ENCODE measurements at regions not wholly inside any gene's neighbourhood (a gene's known extent, or its start where the extent isn't known, plus 50 kb on each side); places are given as distances from the start of the nearest gene placed in this dataset.

- H3K27me3 ChIP-seq (ENCODE audit: insufficient read depth, low read length) = no peaks in the 10 kb centered on the region
- no peak overlapping the region for H2BK120ac ChIP-seq (ENCODE audit: low read depth, low read length, poor library complexity, severe bottlenecking)
- TF ChIP-seq CTCF (conservative IDR thresholded peaks at IDR 0.05) = no peak
- no peaks in the 10 kb centered on the region for H3K79me2 ChIP-seq (ENCODE audit: insufficient read depth, low read length)
- no peak overlapping the region for H3K23ac ChIP-seq (ENCODE audit: insufficient read length, low read depth, low read length)
- H3K4me1 ChIP-seq (ENCODE audit: insufficient read depth, low read length) = no peaks in the 10 kb centered on the region
- H4K8ac ChIP-seq (replicated peaks; ENCODE audit: insufficient read length, low read depth, low read length) = no peak overlapping the region
- H3T11ph ChIP-seq (ENCODE audit: low read length) = no peak overlapping the region
- H3K4ac ChIP-seq (ENCODE audit: low read depth, low read length) = no peak overlapping the region
- no peak overlapping the region for H2BK15ac ChIP-seq (ENCODE audit: low read depth, low read length)
- H2AK5ac ChIP-seq (ENCODE audit: insufficient read length, low read length) = no peak overlapping the region
- no peak for DNase-seq
- H2BK5ac ChIP-seq (ENCODE audit: insufficient read length, low read length) = no peak overlapping the region
- Mint-ChIP-seq H3K36me3 (ENCODE audit: insufficient read depth in 1 of 3, low read depth in 3 of 3) (peaks cover 0 to 5% (median 0%) of the 10 kb centered on the region in 3 experiments; a peak in 2 of 7 replicates), H3K4me3 (no peak overlapping the region), H3K4me1 (peaks cover 5 to 6% of the 10 kb centered on the region in 2 experiments; a peak in 3 of 4 replicates), H3K27me3 (ENCODE audit: low read depth) (peaks cover 25% of the 10 kb centered on the region), H3K9me3 (peaks cover 5 to 12% of the 10 kb centered on the region in 2 experiments; a peak in 4 of 5 replicates), H3K27ac (no peak overlapping the region; a peak in 1 of 7 replicates)
- H4K5ac ChIP-seq (ENCODE audit: insufficient read length, low read depth, low read length) = no peak overlapping the region
- H2AFZ ChIP-seq (ENCODE audit: low read length) = no peak overlapping the region
- H3K14ac ChIP-seq (ENCODE audit: insufficient read depth, low read length) = no peak overlapping the region; the same call in 1 of the 2 replicates
- H2BK20ac ChIP-seq (ENCODE audit: low read depth, low read length, poor library complexity, severe bottlenecking) = no peak overlapping the region
- H4K20me1 ChIP-seq (ENCODE audit: control insufficient read depth, insufficient read depth, insufficient read length) = no peaks in the 10 kb centered on the region
- H3K9ac ChIP-seq (ENCODE audit: extremely low read depth, insufficient read length, low read length) = no peak overlapping the region
- H3K27ac ChIP-seq (ENCODE audit: insufficient read length, low read depth, low read length) = no peak overlapping the region
- no peaks in the 10 kb centered on the region for H3K9me3 ChIP-seq (ENCODE audit: control insufficient read depth, low read depth, low read length)
- no peaks in the 10 kb centered on the region for H3K79me1 ChIP-seq (ENCODE audit: insufficient read depth, low read depth, low read length, poor library complexity, severe bottlenecking)
- no peaks in the 10 kb centered on the region for H3K23me2 ChIP-seq (ENCODE audit: insufficient read length, low read depth, low read length, poor library complexity, severe bottlenecking)
- H3K18ac ChIP-seq (ENCODE audit: insufficient read length, low read depth, low read length) = no peak overlapping the region
- no CpG with 5 or more reads among the region's 5 CpGs for WGBS (ENCODE audit: extremely low coverage, insufficient read length, low lambda C conversion rate)
- H3K4me2 ChIP-seq (ENCODE audit: insufficient read depth, insufficient read length, low read length) = no peak overlapping the region
- H3K56ac ChIP-seq (ENCODE audit: insufficient read length, low read depth, low read length) = no peak overlapping the region
- no peak overlapping the region for H2BK12ac ChIP-seq (ENCODE audit: insufficient read length, low read depth, low read length)
- no peak overlapping the region for H4K91ac ChIP-seq (ENCODE audit: insufficient read length, low read depth, low read length)
Observed at GRCh38 chr17:34859652-34860051, 101.6 kb downstream of the CCT6B start.

Measured in H9 (cell line).